ENCODE measurements at regions not wholly inside any gene's neighbourhood (a gene's known extent, or its start where the extent isn't known, plus 50 kb on each side); places are given as distances from the start of the nearest gene placed in this dataset.

GRCh38 chr7:84324136-84324630, 129.6 kb upstream of the SEMA3A start:
- no peak for ATAC-seq
- intact Hi-C loops (cut with DNase I, micrococcal nuclease) = no loop called here
- no peak for DNase-seq

- intact Hi-C loops (cut with DNase I, micrococcal nuclease) = no loop called here
- ATAC-seq = no peak
These were observed 122.9 kb upstream of the SEMA3A start for GRCh38 chr7:84317536-84317935.

GRCh38 chr7:84314263-84314662, 119.7 kb upstream of the SEMA3A start:
- intact Hi-C loops (cut with DNase I, micrococcal nuclease) = no loop called here
- DNase-seq (no peak), ATAC-seq (no peak)

More at GRCh38 chr7:84317536-84317935, 122.9 kb upstream of the SEMA3A start:
- no peak for DNase-seq

GRCh38 chr7:84304407-84304806, 109.8 kb upstream of the SEMA3A start:
- DNase-seq = no peak
- ATAC-seq = no peak
- intact Hi-C loops (cut with DNase I, micrococcal nuclease) = no loop called here

GRCh38 chr7:84302949-84303348, 108.4 kb upstream of the SEMA3A start:
- no peak for DNase-seq
- ATAC-seq = no peak
- intact Hi-C loops (cut with DNase I, micrococcal nuclease) = no loop called here

GRCh38 chr7:84297616-84298015, 103.0 kb upstream of the SEMA3A start:
- intact Hi-C loops (cut with DNase I, micrococcal nuclease) = no loop called here
- ATAC-seq (no peak), DNase-seq (no peak)

- intact Hi-C loops (cut with DNase I, micrococcal nuclease) = no loop called here
- DNase-seq (no peak), ATAC-seq (no peak)
These were observed 100.4 kb upstream of the SEMA3A start for GRCh38 chr7:84294847-84295455.

- no peak for ATAC-seq
- no peak for DNase-seq
- intact Hi-C loops (cut with DNase I, micrococcal nuclease) = no loop called here
These were observed 99.8 kb upstream of the SEMA3A start for GRCh38 chr7:84294391-84294790.

GRCh38 chr7:84291756-84292155, 97.2 kb upstream of the SEMA3A start:
- DNase-seq = no peak
- no peak for ATAC-seq
- intact Hi-C loops (cut with DNase I, micrococcal nuclease) = no loop called here

GRCh38 chr7:84283798-84284197, 89.2 kb upstream of the SEMA3A start:
- DNase-seq (no peak), ATAC-seq (no peak)
- intact Hi-C loops (cut with DNase I, micrococcal nuclease) = no loop called here

- intact Hi-C loops (cut with DNase I, micrococcal nuclease) = no loop called here
- DNase-seq = no peak
- peak; percentile 58 for ATAC-seq
These were observed 86.9 kb upstream of the SEMA3A start for GRCh38 chr7:84281518-84281917.

GRCh38 chr7:84277628-84278224, 83.1 kb upstream of the SEMA3A start:
- DNase-seq = no peak
- ATAC-seq = no peak
- intact Hi-C loops (cut with DNase I, micrococcal nuclease) = no loop called here

GRCh38 chr7:84274029-84274638, 79.5 kb upstream of the SEMA3A start:
- ATAC-seq (no peak), DNase-seq (no peak)
- intact Hi-C loops (cut with DNase I, micrococcal nuclease) = no loop called here

- no peak for ATAC-seq
- DNase-seq = no peak
- intact Hi-C loops (cut with DNase I, micrococcal nuclease) = no loop called here
These were observed 77.0 kb upstream of the SEMA3A start for GRCh38 chr7:84271543-84271942.

- ATAC-seq (no peak), DNase-seq (no peak)
- intact Hi-C loops (cut with DNase I, micrococcal nuclease) = no loop called here
These were observed 69.8 kb upstream of the SEMA3A start for GRCh38 chr7:84264396-84264795.

- ATAC-seq = no peak
- no peak for DNase-seq
- intact Hi-C loops (cut with DNase I, micrococcal nuclease) = no loop called here
These were observed 68.5 kb upstream of the SEMA3A start for GRCh38 chr7:84263106-84263505.

- DNase-seq (no peak), ATAC-seq (no peak)
- intact Hi-C loops (cut with DNase I, micrococcal nuclease) = no loop called here
These were observed 66.9 kb upstream of the SEMA3A start for GRCh38 chr7:84261509-84261908.

- intact Hi-C loops (cut with DNase I, micrococcal nuclease) = no loop called here
- ATAC-seq = no peak
- no peak for DNase-seq
These were observed 64.0 kb upstream of the SEMA3A start for GRCh38 chr7:84258628-84259027.

- intact Hi-C loops (cut with DNase I, micrococcal nuclease) = no loop called here
- no peak for ATAC-seq
- DNase-seq = no peak
These were observed 62.0 kb upstream of the SEMA3A start for GRCh38 chr7:84256571-84256971.

GRCh38 chr7:84251277-84251781, 56.7 kb upstream of the SEMA3A start:
- intact Hi-C loops (cut with DNase I, micrococcal nuclease) = no loop called here
- DNase-seq (no peak), ATAC-seq (no peak)
